GM12878 (cell line): ENCODE measurements at regions not wholly inside any gene's neighbourhood (a gene's known extent, or its start where the extent isn't known, plus 50 kb on each side); places are given as distances from the start of the nearest gene placed in this dataset.

ENCODE experiments used
- EZH2 ChIP-seq: IDR thresholded peaks from 2 replicates; pipeline ENCODE4 v1.6.1; 2012; ENCODE audit warnings: low read depth, mild to moderate bottlenecking, control low read depth, inconsistent platforms, low read length, borderline replicate concordance; ENCODE audit not compliant: control insufficient read depth
- GABPA ChIP-seq: IDR thresholded peaks from 2 replicates; pipeline ENCODE4 v1.6.1; 2014; ENCODE audit warnings: antibody characterized with exemption, low read depth, mild to moderate bottlenecking, inconsistent platforms
- IKZF2 ChIP-seq, 2 experiments: fragments of 450-650 bp; IDR thresholded peaks; 2 replicates each; pipeline ENCODE4 v1.6.1; 2017; ENCODE audit warnings: mild to moderate bottlenecking in 2 of 2, moderate library complexity in 2 of 2
- MYC ChIP-seq: IDR thresholded peaks from 2 replicates; pipeline ENCODE4 v1.6.1; 2011; ENCODE audit warnings: mild to moderate bottlenecking, low read length, moderate library complexity, inconsistent platforms; ENCODE audit not compliant: insufficient read depth, insufficient replicate concordance, insufficient read length, severe bottlenecking
- RAD21 ChIP-seq: IDR thresholded peaks from 2 replicates; pipeline ENCODE4 v1.6.1; 2011; ENCODE audit warnings: mild to moderate bottlenecking, low read depth, low read length, moderate library complexity; ENCODE audit not compliant: insufficient read depth
- RFX5 ChIP-seq: IDR thresholded peaks from 2 replicates; pipeline ENCODE4 v1.6.1; 2011; ENCODE audit warnings: low read depth, low read length, improper control_type of control experiment
- TF ChIP-seq, protein P1 (sequence below), 3 experiments: IDR thresholded peaks in 2 of 3; conservative IDR thresholded peaks in 1 of 3; 2 replicates each; pipeline ENCODE4 v1.5.1; 2011; ENCODE audit warnings: low read depth in 3 of 3, low read length in 3 of 3, mild to moderate bottlenecking in 3 of 3, control low read depth in 2 of 3, moderate library complexity in 2 of 3, inconsistent platforms in 1 of 3, mixed read lengths in 1 of 3; ENCODE audit not compliant: control insufficient read depth in 2 of 3, insufficient read depth in 1 of 3; ENCODE audit errors: extremely low read depth in 1 of 3

GRCh38 chr14:76311079-76311758, 64.7 kb upstream of the ESRRB start:
- TF ChIP-seq RFX5 = no peak
- TF ChIP-seq, protein P1, sequence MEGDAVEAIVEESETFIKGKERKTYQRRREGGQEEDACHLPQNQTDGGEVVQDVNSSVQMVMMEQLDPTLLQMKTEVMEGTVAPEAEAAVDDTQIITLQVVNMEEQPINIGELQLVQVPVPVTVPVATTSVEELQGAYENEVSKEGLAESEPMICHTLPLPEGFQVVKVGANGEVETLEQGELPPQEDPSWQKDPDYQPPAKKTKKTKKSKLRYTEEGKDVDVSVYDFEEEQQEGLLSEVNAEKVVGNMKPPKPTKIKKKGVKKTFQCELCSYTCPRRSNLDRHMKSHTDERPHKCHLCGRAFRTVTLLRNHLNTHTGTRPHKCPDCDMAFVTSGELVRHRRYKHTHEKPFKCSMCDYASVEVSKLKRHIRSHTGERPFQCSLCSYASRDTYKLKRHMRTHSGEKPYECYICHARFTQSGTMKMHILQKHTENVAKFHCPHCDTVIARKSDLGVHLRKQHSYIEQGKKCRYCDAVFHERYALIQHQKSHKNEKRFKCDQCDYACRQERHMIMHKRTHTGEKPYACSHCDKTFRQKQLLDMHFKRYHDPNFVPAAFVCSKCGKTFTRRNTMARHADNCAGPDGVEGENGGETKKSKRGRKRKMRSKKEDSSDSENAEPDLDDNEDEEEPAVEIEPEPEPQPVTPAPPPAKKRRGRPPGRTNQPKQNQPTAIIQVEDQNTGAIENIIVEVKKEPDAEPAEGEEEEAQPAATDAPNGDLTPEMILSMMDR (IDR thresholded peaks at IDR 0.05 in 2 of 3, conservative IDR thresholded peaks at IDR 0.05 in 1 of 3; ENCODE audit: control insufficient read depth in 2 of 3, extremely low read depth in 1 of 3, insufficient read depth in 1 of 3, low read depth in 3 of 3, low read length in 3 of 3) = no peak
- no peak for TF ChIP-seq IKZF2 (IDR thresholded peaks at IDR 0.05)
- TF ChIP-seq EZH2 = no peak
- no peak for TF ChIP-seq MYC
- TF ChIP-seq GABPA = no peak
- TF ChIP-seq RAD21 = no peak
